GM21367 (cell line): ENCODE measurements at regions not wholly inside any gene's neighbourhood (a gene's known extent, or its start where the extent isn't known, plus 50 kb on each side); places are given as distances from the start of the nearest gene placed in this dataset.

ENCODE experiments used
- ATAC-seq: cut with Tn5 transposase; IDR thresholded peaks from one replicate; pipeline ENCODE4 v1.9.1; 2021; ENCODE audit not compliant: unreplicated experiment

DNA sequence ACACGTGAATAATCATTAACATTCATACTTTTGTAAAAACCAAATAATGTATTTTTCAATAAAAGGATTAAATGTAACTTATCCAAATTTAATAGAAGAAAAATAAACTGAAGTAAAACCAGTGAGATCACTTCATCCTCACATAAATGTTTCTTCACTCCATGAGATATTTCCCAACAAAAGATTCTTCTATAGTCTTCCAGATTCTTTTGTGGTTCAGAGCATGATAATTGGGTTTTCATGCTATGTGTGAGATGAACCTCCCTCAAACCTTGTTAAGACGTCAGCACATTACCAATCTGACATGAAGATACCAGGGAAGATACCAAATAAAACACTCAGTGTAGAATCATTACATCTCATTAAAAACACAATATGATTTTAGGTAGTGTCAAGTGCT is 62.9 kb upstream of the OXGR1 start:
- ATAC-seq, result no peak

DNA sequence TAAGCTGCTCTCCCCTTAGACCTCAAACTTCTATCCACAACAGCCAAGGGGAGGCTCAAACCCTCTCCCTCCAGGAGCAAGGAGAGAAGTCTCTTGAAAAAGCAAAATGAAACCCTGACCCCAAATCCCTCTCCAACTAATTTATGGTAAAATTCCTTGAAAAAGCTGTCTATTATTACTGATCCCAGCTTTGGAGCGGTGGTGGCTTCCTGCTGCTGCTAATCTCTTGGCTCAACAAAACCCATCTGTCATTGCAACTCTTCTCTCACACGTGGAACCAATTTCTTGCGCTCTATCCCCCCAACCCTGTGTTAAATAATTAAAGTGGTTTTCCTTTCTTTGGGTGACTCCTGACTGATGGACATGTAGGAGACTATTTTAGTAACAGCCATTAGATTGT is 64.1 kb upstream of the OXGR1 start:
- no peak for ATAC-seq

DNA sequence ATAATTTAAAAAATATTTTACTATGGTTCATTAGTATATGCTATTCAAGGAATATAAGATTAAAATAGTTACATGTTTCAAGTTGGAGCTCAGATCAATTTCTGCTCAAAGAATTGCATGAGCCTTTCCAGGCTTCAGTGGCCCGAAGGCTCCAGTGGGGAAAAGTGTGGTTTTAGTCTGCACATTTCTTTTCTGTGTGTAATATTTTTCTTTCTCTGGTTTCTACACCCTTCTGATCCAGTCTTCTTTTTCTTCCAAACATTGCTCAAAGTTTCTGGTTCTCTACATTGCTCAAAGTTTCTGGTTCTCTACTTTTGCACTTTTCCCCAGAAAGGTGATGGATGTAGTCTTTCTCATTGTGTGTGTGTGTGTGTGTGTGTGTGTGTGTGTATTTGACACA is 64.7 kb upstream of the OXGR1 start:
- ATAC-seq, result no peak

GRCh38 chr13:97067017-97067895 is 73.0 kb upstream of the OXGR1 start:
- ATAC-seq, result no peak

GRCh38 chr13:97068151-97068550 is 73.9 kb upstream of the OXGR1 start:
- ATAC-seq, result no peak

- no peak for ATAC-seq
Measured at GRCh38 chr13:97069050-97069815, 75.0 kb upstream of the OXGR1 start.

DNA sequence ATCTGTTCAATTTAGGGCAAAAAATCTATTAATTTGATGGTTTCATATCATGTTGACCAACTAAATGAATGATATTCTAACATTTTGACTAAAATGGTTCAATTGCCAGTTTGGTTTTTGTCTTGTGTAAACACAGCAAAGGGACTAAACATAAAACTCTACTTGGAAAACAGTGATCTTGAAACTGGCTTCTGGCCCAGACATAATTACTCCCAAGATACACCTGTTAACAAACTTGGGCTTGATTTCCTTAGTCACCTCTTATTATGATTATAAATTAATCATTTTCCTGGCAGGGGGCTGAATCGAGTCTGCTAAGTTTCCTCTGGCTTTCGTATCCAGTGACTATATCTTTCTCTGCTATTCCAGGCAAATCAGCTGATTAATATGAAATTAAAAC is 78.0 kb upstream of the OXGR1 start:
- ATAC-seq, result no peak

DNA sequence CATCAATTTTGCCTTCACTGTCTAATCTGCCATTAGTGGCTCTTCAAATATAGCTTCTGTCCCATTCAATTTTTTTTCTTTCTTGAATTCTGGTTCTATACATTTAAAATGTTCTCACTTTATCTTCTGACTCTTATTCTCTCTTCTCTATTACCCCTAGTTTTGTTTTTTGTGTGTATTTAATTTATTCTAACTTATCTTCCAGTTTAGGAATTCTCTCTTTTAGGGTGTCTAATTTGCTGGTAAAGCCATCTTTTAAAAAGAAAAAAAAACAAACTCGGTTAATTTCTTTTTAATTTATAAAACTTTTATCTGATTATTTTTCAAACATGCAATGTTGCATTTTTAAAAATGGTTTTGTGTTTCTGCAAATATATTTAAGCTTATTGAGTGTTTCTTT is 80.3 kb upstream of the OXGR1 start:
- ATAC-seq, result no peak

DNA sequence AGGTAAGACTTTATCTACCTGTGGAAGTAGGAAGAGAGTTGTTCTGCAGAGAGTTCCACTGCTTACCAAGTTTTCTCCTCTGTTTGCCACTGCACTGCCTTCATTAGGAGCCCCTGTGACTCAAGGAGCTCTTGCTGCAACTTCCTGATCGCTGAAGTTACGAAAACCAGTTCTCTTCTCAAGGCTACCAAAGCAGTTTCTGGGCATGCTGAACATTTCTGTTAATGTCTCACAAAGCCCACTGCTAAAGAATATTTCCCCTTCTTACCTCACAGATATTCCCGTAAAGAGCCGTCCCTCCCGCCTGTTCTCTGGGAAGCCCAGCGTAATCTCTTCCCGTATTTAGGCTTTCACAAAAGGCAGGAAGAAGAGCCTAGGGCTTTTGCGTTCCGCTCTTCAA is 82.6 kb upstream of the OXGR1 start:
- ATAC-seq, result no peak

DNA sequence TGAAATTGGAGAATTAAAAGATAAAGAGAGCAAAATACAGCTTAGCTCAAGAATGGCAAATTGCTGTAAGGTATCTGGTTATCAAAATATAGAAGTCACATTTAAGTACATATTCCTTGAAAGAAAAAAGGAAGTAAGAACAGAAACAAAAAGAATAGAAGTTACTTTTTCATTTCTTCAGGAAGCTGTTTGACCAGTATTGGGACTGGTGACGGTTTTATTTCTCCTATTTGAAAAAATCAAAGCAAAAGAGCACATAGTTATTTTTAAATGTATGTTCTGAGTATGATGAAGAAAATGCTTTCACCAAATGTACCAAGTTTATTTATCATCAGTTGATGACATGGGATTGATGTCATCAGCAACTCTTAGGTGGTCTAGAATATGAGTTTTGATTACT is 83.1 kb upstream of the OXGR1 start:
- no peak for ATAC-seq

GRCh38 chr13:97079726-97080125 is 85.5 kb upstream of the OXGR1 start:
- no peak for ATAC-seq

DNA sequence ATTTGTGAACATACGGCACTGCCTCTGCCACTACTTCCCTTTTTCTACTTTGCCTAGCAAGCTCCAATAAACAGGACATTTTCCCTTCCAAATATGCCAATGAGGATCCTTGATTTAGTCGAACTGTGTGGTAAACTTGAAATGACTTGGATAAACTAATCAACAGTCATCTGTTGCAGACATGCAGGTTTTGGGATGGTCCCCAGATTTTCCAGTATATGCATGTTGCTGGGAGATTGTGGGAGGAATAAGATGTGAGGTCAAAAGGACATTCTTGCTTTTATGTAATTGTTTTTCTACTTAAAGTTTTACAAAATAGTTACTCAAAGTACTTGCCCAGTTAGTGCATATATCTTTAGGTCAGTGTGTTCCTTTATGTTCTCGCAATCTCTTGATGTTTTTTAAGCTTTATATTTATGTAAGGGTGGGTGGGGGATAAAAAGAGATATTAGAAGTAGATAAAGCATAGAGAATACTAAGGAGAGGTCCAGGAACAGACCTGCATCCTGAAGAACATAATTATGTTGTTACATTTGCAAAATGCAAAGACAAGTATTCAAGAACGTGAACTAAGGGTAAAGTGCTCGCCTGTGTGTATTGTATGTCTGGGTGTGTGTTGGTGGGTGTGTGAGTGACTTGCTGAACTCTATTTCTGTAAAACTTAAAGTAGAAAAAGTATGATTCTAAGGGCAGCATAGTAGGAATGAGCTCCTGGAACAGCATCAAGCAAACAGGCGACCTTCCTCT is 88.4 kb upstream of the OXGR1 start:
- no peak for ATAC-seq

GRCh38 chr13:97091196-97091595 is 96.9 kb upstream of the OXGR1 start:
- ATAC-seq, result no peak

DNA sequence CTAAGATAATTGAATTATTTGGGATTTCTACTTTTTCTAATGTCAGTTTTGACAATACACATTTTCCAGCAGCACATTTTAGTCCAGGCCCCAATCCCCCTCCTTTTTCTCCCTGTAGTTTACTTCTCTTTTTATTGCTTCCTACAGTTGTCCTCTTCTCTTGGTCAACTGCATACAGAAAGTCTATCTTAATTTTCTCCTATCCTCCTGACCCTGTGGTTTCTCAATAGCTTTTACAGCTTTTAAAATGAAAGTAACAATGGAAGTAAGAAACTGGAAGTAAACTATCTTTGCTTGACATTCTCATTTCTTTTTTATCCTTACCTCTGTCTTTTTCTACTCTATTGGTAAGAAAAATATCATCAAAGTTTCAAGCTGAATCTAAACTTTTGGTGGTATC is 106.5 kb upstream of the OXGR1 start:
- ATAC-seq, result no peak

DNA sequence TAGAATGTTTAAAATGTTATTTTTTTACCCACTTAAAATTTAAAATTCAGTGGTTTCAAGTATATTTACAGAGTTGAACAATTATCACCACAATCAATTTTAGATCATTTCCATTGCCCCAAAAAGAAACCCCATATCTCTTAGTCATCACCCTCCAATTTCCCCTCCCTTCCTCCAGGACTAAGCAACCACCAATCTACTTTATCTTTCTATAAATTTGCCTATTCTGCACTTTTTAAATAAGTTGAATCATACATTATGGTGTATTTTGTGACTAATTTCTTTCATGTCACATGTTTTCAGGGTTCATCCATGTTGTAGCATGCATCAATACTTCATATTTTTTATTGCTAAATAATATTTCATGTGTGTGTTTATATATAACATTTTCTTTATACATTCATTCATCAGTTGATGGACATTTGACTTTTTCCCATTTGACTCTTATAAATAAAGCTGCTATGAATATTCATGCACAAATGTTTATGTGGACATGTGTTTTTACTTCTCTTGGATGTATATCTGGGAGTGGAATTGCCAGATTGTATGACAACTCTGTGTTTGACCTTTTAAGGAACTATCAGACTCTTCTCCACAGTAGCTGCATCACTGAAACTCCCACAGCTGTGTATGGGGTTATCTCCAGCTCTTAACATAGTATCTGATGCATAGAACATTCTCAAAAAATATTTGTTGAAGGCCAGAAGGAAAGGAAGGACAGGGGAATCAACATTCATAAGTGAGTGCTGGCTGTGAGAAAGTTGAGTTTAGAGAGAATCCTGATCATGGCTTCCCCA is 107.8 kb upstream of the OXGR1 start:
- ATAC-seq, result no peak

- ATAC-seq, result no peak
Measured at GRCh38 chr13:97106323-97106722, 112.0 kb upstream of the OXGR1 start.

DNA sequence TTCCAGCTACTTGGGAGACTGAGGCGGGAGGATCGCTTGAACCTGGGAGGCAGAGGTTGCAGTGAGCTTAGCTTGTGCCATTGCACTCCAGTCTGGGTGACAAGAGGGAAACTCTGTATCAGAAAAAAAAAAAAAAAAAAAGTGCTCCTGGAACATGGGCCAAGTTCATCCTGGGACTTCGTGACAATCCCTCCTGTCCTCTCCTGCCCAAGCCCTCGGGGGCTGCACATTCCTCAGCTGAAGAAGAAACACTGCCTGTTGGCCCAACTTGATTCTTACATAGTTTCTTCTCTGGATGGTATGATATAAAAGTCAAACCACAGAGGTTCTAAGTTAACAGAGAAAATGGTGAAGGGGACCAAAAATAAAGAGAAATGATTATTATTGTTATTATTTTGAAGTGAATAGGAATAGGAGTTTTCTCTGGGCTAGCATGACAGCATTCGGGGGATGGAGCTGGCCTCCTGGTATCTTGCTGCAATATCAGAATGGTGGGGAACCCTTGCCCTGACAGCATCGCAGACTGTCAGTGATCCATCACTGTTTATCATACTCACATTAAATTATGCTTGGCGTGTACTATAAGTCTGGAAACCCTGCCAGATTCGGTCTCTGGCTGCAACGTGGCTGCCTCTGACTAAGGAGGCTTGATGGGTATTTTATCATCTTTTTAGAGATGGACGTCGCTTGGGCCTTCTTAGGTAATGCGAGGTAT is 113.7 kb upstream of the OXGR1 start:
- ATAC-seq, result no peak

- no peak for ATAC-seq
Measured at GRCh38 chr13:97108530-97108900, 113.6 kb upstream of the MBNL2 start.

- no peak for ATAC-seq
Measured at GRCh38 chr13:97109256-97109655, 112.9 kb upstream of the MBNL2 start.

- peak; percentile 95 for ATAC-seq
Measured at GRCh38 chr13:97109841-97110492, 112.2 kb upstream of the MBNL2 start.
